Motor neuron (in vitro differentiated cells): ENCODE measurements at regions not wholly inside any gene's neighbourhood (a gene's known extent, or its start where the extent isn't known, plus 50 kb on each side); places are given as distances from the start of the nearest gene placed in this dataset.

Experiments used
- ATAC-seq, 8 experiments: fragments of 200-7000 bp; cut with Tn5 transposase; replicated peaks in 6 of 8; 2 replicates each; pipeline ENCODE4 v1.8.0; 2021; ENCODE audit warnings: mild to moderate bottlenecking in 8 of 8, moderate library complexity in 8 of 8
- H3K27ac ChIP-seq, 2 donors: fragments of 250-450 bp; sonication (Bioruptor Pico); 2 replicates each; pipeline ENCODE4 v1.9.0; 2021; ENCODE audit warnings: antibody characterized with exemption in 2 of 2, mild to moderate bottlenecking in 2 of 2, moderate library complexity in 1 of 2
- H3K4me1 ChIP-seq, 2 donors: fragments of 250-450 bp; sonication (Bioruptor Pico); replicated peaks in 1 of 2; 2 replicates each; pipeline ENCODE4 v1.6.1; 2021; ENCODE audit warnings: antibody characterized with exemption in 2 of 2, mild to moderate bottlenecking in 2 of 2, moderate library complexity in 1 of 2
- H3K4me3 ChIP-seq, 5 donors: fragments of 250-450 bp; sonication (Bioruptor Pico); 2 replicates each; pipeline ENCODE4 v1.9.0; 2021; ENCODE audit warnings: antibody characterized with exemption in 5 of 5, mild to moderate bottlenecking in 5 of 5, moderate library complexity in 4 of 5
- WGBS, 10 experiments: fragments of 450-650 bp; shearing (Covaris generic); methylation state at CpG; one replicate each; pipeline ENCODE4 v1.0.0; 2022; 5-methylcytosine and 5-hydroxymethylcytosine counted together
- in situ Hi-C, 9 experiments: fragments of 400-800 bp; cut with MboI; loops; one replicate each; pipeline ENCODE4 v1.15.0; 2021; ENCODE audit warnings: low sequenced_read_pairs in 9 of 9, low pct_unique_long_range_greater_than_20kb in 2 of 9; ENCODE audit not compliant: unreplicated experiment in 9 of 9

DNA sequence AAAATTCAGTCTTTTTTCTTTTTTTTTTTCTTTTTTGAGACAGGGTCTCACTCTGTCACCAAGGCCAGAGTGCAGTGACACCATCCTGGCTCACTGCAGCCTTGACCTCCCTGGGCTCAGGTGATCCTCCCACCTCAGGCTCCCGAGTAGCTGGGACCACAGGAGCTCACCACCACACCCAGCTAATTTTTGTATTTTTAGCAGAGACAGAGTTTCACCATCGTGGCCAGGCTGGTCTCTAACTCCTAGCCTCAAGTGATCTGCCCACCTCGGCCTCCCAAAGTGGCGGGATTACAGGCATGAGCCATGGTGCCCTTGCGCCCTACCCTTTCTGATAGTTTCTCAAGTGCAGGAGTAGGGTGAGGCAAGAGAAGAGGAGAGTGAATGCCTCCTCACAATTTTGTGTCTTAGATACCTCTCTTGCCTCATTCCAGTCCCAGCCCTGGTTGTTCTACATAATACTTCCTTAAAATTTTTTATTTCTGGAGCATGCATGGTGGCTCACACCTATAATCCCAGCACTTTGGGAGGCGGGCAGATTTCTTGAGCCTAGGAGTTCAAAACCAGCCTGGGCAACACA is 68.2 kb upstream of the CAB39 start:
- H3K27ac ChIP-seq = no peak overlapping the region

DNA sequence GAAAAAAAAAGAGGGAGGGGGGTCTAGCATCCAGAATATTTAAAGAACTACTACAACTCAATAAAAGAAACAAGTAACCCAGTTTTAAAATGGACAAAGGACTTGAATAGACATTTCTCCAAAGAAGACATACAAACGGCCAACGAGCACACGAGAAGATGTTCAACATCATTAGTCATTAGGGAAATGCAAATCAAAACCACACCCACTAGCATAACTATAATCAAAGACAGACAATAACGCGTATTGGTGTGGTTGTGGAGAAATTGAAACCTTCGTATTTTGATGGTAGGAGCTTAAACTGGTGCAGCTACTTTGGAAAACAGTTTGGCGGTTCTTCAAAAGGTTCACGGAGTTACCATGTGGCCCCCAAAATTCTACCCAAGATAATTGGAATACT is 64.3 kb upstream of the CAB39 start:
- Histone ChIP-seq H3K4me3 (no peak overlapping the region), H3K27ac (no peak overlapping the region), H3K4me1 (peaks cover 0 to 6% of the 10 kb centered on the region in 2 donors)
- WGBS, 10 experiments = 13 to 100% (median 95%) methylated on average over 1 to 7 of the region's 8 CpGs; no CpG with 5 or more reads in 1 of the 10 experiments
- in situ Hi-C loops = loop anchor here in 1 of 9 experiments (25.0 kb wide), 1 partner anchor 139 kb away; no protein-coding TSS in a partner anchor
- ATAC-seq = peak in 2 of 8 experiments; percentile 60 to 75

More for the DNA sequence above, 68.2 kb upstream of the CAB39 start:
- Histone ChIP-seq H3K4me1 (no peaks in the 10 kb centered on the region), H3K4me3 (no peak overlapping the region)
- in situ Hi-C loops = loop anchor here in 1 of 9 experiments (25.0 kb wide), 1 partner anchor 143 kb away; no protein-coding TSS in a partner anchor
- ATAC-seq = no peak
- 64 to 100% (median 85%) methylated on average over 1 to 5 of the region's 6 CpGs for WGBS, 10 experiments

DNA sequence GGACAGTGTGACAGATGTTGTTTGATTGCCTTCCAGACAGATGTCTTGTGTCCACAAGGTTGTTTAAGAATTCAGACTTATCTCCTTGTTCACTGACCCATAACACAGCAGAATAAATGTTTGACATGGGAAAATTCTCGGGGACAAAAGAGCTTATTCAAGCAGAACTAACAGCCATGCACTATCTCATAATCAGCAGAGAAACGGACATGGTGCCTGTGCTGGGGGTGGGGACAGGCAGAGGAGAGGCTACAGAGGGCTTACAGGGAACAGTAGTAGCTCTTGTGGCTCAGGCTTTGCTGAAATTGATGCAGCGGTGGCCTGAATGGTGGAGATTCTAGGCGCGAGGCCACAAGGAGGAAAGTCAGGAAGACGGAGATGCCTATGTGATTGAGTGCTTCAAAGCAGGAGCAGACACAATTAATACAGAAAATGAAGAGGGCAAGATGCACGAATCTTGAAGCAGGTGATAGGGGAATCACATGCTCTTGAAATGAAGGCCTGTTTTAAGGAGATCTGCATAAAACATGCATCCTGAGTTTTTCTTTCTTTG is 62.0 kb upstream of the CAB39 start:
- H3K4me3 ChIP-seq = no peak overlapping the region
- no peak overlapping the region for H3K27ac ChIP-seq
- in situ Hi-C loops = no loop called here
- ATAC-seq = peak in 5 of 8 experiments; percentile 24 to 100 (median 87)
- 0 to 80% (median 17%) methylated on average over 2 to 6 of the region's 7 CpGs for WGBS, 10 experiments
- peaks cover 0 to 6% of the 10 kb centered on the region in 2 donors for H3K4me1 ChIP-seq

DNA sequence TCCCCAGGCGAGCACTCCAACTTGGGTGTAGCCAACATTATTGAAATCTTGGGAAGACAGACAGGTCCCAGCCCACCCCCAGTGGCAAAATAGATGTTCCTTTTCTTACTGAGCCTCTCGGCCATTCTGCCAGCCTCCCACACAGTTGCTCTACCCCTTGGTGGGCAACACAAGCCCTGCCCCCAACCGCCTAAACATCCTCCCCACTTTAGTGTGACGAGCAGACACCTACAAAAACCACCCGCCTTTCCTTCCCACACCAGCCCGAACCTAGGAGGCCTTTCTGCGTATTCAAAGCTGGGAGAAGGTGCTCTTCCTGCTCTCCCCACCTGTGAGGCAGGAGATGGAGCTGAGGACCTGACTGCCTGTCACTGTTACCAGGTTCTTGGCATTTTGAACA is 58.6 kb upstream of the CAB39 start:
- Histone ChIP-seq H3K4me3 (no peak overlapping the region), H3K4me1 (peaks cover 0 to 6% of the 10 kb centered on the region in 2 donors), H3K27ac (no peak overlapping the region)
- 92 to 100% (median 100%) methylated on average over 1 to 2 of the region's 7 CpGs; no CpG with 5 or more reads in 7 of the 10 experiments for WGBS, 10 experiments
- in situ Hi-C loops = no loop called here
- ATAC-seq = no peak

DNA sequence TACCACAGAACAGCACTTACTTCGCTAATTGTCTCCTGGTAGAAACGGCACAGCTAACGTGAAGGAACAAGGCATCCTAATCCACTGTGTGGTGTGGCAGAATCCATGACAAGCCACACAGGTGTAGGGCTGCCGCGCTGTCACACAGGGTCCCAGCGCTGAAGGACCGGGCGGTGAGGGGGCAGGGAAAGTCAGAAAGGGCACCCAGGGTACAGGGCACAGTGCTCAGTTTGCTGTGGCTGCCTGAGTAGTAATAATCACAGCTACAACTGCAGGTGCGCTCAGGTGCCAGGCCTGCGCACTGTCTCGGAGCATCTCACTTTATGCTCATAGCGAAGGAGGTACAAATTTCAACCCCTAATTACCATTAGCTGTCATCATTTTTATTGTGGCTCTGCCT is 55.2 kb upstream of the CAB39 start:
- H3K4me1 ChIP-seq = no peaks in the 10 kb centered on the region
- no peak overlapping the region for H3K4me3 ChIP-seq
- WGBS, 10 experiments = 81 to 100% (median 100%) methylated on average over 1 to 8 of the region's 12 CpGs; no CpG with 5 or more reads in 2 of the 10 experiments
- no peak overlapping the region for H3K27ac ChIP-seq
- in situ Hi-C loops = no loop called here
- ATAC-seq = no peak

DNA sequence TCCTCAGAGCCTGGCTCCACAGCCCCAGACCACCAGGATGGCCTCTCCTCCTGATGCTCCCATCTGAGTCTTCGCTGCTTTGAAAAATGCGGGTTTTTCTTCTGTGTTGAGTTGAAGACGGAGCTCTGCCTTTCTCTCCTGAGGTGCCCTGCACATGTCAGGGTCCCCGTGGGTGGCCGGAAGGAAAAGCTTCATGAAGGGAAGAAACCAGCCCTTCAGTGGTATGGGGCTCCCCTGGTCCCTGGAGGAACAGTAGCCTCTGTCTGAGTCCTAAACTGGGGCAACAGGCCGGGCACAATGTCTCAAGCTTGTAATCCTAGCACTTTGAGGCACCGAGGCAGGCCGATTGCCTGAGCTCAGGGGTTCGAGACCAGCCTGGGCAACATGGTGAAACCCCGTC is 54.7 kb upstream of the CAB39 start:
- H3K27ac ChIP-seq = no peak overlapping the region
- H3K4me1 ChIP-seq = no peaks in the 10 kb centered on the region
- in situ Hi-C loops = no loop called here
- no peak overlapping the region for H3K4me3 ChIP-seq
- no peak for ATAC-seq
- WGBS, 10 experiments = 40 to 100% (median 97%) methylated on average over 1 to 7 of the region's 10 CpGs; no CpG with 5 or more reads in 2 of the 10 experiments

DNA sequence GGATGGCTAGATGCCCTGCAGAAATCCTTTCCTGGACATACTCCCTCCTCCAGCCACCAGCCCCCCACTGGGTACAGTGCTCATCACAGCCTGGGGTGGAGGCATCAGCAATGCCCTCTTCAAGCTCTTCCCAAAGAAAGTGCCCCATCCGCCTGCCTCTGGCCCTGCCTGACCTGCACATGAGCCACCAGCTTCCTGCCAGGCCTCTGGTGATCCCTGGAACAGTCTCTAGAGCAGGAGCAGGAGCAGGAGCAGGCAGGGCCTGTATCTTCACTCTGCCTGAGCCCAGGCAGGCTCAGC is 54.1 kb upstream of the CAB39 start:
- in situ Hi-C loops = no loop called here
- no peak for ATAC-seq
- no peak overlapping the region for H3K27ac ChIP-seq
- no peaks in the 10 kb centered on the region for H3K4me1 ChIP-seq
- H3K4me3 ChIP-seq = no peak overlapping the region
- WGBS, 10 experiments = 50 to 67% methylated on average over 1 of the region's 1 CpG; no CpG with 5 or more reads in 8 of the 10 experiments

DNA sequence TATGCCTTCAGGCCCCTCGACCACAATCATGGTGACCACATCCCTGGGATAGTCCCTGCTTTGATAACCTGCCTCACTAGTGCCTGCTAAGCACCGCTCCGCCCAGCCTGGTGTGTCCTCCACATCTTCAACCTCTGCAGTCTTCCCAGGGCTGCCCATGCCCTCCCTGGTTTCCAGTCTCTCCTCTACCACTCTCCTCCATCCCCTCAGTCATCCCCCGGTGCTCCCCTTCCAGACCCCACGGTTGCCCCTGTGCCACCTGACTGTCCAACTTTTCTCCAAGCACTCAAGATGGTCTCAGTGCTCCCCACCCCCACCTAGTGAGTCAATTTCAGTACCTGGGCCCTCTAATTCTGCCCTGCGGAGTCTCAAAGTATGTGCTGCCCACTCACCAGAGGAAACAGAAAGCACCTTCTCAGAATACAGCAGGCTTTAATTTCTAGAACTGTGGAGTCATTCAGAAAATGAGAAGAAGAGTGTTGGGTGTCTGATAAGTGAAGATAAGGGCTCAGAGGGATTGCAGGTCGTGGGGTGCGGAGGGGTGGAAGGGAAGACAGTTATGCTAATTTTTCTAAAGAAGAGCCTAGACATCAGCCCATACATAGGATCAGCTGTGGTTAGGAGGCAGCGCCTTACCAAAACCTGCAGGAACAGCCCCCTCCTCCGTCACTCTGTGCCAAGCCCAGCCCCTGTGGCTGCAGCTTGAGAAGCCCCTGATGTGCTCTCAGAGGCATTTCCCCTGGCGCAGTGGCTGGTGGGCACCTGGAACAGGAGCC is 53.6 kb upstream of the CAB39 start:
- in situ Hi-C loops = no loop called here
- Histone ChIP-seq H3K27ac (no peak overlapping the region), H3K4me3 (no peak overlapping the region), H3K4me1 (no peaks in the 10 kb centered on the region)
- no peak for ATAC-seq
- 72 to 100% (median 82%) methylated on average over 1 to 3 of the region's 11 CpGs; no CpG with 5 or more reads in 4 of the 10 experiments for WGBS, 10 experiments

DNA sequence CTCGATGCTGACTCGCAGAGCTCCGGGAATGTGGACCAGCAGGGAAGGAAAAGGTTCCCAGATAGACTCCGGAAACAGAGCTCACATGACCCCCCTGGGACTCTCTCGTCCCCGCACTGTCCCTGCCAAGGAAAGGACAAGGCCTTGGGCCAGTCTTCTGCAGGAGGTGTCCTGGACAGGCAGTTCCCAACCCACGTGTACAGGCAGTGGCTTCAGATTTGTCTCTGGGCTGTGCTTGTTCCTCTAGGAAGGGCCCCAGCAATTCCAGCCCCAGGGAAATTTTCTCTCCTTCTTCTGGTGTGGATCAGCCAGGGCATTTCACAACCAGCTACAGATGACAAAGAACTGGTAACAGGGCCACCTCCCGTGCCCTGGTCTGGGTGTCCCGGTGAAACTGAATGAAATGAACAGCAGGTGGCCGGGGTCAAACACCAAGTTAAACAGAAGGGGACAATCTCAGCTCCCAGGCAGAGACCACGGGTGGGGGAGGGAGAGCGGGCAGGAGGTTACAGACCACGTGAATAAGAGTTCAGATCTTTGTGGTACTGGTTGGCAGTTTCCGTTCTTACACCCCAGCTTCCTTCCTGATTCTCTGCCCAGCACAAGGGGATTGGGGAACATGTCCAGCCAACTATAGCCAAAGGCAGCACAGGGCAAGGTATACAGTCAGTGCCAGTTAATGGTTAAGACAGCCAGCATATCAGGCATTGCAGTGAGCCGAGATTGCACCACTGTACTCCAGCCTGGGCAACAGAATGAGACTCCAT is 52.2 kb upstream of the CAB39 start:
- no peak overlapping the region for H3K27ac ChIP-seq
- ATAC-seq = no peak
- H3K4me1 ChIP-seq = no peaks in the 10 kb centered on the region
- in situ Hi-C loops = no loop called here
- no peak overlapping the region for H3K4me3 ChIP-seq
- 37 to 100% (median 80%) methylated on average over 1 to 9 of the region's 15 CpGs; no CpG with 5 or more reads in 2 of the 10 experiments for WGBS, 10 experiments

DNA sequence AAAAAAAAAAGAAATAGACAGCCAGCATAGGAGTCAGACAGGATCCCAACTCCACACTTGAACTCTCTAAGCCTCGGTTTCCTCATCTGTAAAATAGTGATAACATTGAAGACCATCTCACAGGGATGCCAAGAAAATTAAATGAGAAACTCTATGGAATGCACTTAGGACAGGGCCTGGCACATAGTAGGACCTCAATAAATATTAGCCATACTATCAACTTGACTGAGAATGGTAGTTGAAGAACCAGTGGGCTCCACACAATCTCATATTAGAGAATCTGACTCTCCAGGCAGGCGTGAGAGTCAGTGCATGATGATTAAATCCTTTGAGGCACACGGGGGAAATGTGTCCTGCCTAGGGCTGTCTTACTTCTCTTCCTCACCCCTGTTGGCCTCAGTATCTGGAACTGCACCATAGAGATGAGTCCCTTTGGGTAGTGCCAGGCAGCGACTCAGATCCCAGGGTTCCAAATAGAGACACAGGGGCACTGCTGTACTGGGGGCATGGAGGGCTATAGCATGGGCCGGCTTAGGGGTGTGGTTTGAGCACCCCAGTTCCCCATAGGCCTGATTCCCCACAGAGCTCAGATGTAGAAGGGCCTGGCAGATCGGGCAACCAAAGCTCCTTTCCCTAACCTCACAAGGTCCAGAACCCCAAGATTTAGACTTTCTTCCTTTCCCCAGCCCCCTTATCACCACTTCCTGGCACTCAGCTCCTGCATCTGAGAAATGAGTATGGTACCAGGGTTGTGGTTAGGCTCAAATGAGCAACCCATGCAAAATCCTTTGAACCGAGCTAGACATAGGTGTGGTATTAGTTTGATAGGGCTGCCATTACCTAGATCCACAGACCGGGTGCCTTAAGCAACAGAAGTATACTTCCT is 51.3 kb upstream of the CAB39 start:
- H3K27ac ChIP-seq = no peak overlapping the region
- ATAC-seq = no peak
- WGBS, 10 experiments = 38 to 100% (median 72%) methylated on average over 1 to 8 of the region's 8 CpGs; no CpG with 5 or more reads in 1 of the 10 experiments
- no peak overlapping the region for H3K4me3 ChIP-seq
- in situ Hi-C loops = no loop called here
- no peaks in the 10 kb centered on the region for H3K4me1 ChIP-seq
